ENCODE measurements at regions not wholly inside any gene's neighbourhood (a gene's known extent, or its start where the extent isn't known, plus 50 kb on each side); places are given as distances from the start of the nearest gene placed in this dataset.

GRCh38 chr2:524442-524841 is 152.8 kb downstream of the TMEM18 start:
- TF ChIP-seq, protein P1, sequence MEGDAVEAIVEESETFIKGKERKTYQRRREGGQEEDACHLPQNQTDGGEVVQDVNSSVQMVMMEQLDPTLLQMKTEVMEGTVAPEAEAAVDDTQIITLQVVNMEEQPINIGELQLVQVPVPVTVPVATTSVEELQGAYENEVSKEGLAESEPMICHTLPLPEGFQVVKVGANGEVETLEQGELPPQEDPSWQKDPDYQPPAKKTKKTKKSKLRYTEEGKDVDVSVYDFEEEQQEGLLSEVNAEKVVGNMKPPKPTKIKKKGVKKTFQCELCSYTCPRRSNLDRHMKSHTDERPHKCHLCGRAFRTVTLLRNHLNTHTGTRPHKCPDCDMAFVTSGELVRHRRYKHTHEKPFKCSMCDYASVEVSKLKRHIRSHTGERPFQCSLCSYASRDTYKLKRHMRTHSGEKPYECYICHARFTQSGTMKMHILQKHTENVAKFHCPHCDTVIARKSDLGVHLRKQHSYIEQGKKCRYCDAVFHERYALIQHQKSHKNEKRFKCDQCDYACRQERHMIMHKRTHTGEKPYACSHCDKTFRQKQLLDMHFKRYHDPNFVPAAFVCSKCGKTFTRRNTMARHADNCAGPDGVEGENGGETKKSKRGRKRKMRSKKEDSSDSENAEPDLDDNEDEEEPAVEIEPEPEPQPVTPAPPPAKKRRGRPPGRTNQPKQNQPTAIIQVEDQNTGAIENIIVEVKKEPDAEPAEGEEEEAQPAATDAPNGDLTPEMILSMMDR (IDR thresholded peaks at IDR 0.05; ENCODE audit: extremely low read depth in 1 of 2, insufficient read depth in 1 of 2, low read depth in 1 of 2, low read length in 2 of 2) = no peak
- TF ChIP-seq MYC (IDR thresholded peaks at IDR 0.05; ENCODE audit: low read depth, low read length) (no peak), FOS (IDR thresholded peaks at IDR 0.05; ENCODE audit: borderline replicate concordance, insufficient read depth, low read length) (no peak), POLR2A (IDR thresholded peaks at IDR 0.05; ENCODE audit: low read depth, low read length) (no peak), GATA2 (IDR thresholded peaks at IDR 0.05; ENCODE audit: insufficient read depth, insufficient read length, low read depth, low read length) (no peak), EZH2 (IDR thresholded peaks at IDR 0.05; ENCODE audit: borderline replicate concordance, low read depth, low read length, severe bottlenecking) (no peak), JUN (IDR thresholded peaks at IDR 0.05; ENCODE audit: borderline replicate concordance, insufficient read depth, insufficient read length, low read depth) (no peak), MAX (IDR thresholded peaks at IDR 0.05; ENCODE audit: insufficient read depth, insufficient read length) (no peak), POLR2AphosphoS5 (IDR thresholded peaks at IDR 0.05; ENCODE audit: insufficient read depth, low read depth, low read length) (no peak)
- ChIA-PET POLR2A (no interaction called here), CTCF (no interaction called here)
- H3K9me1 ChIP-seq (replicated peaks; ENCODE audit: control insufficient read depth, extremely low read depth, insufficient read depth, low read length) = no peaks in the 10 kb centered on the region
- no peak overlapping the region for H2AFZ ChIP-seq (ENCODE audit: low read depth, low read length)
- FAIRE-seq (no peak), DNase-seq (ENCODE audit: low read depth, low spot score) (no peak)
- no TSS peak for BruUV-seq (replicated peaks)
- H3K27me3 ChIP-seq (ENCODE audit: control insufficient read depth in 2 of 2, insufficient read depth in 2 of 2, low read length in 2 of 2) = no peaks in the 10 kb centered on the region
- no peaks in the 10 kb centered on the region for H3K36me3 ChIP-seq (ENCODE audit: control insufficient read depth in 2 of 2, extremely low read depth in 1 of 2, insufficient read depth in 2 of 2, low read length in 2 of 2)
- peaks cover 6% of the 10 kb centered on the region for H3K9me3 ChIP-seq (replicated peaks; ENCODE audit: control insufficient read depth, insufficient read depth, low read length)
- H3K27ac ChIP-seq (ENCODE audit: insufficient read depth, low read depth, low read length) = no peak overlapping the region
- no peak overlapping the region for H3K4me3 ChIP-seq (replicated peaks in 1 of 3; ENCODE audit: insufficient read depth in 1 of 3, low read depth in 1 of 3, low read length in 3 of 3)
- no peaks in the 10 kb centered on the region for H4K20me1 ChIP-seq (replicated peaks; ENCODE audit: control insufficient read depth, extremely low read depth, insufficient read depth, low read length)
- intact Hi-C loops (cut with micrococcal nuclease) (no loop called here), dilution Hi-C loops (cut with MboI; ENCODE audit: extremely low pct_ligation_motif_present, low sequenced_read_pairs) (no loop called here)
- H3K9ac ChIP-seq (replicated peaks; ENCODE audit: extremely low read depth, insufficient read depth, low read length) = no peak overlapping the region
- no peaks in the 10 kb centered on the region for H3K79me2 ChIP-seq (ENCODE audit: control insufficient read depth, insufficient read depth, low read length)
- H3K4me1 ChIP-seq (ENCODE audit: control insufficient read depth, extremely low read depth, insufficient read depth, low read length) = no peaks in the 10 kb centered on the region
- no peak overlapping the region for H3K4me2 ChIP-seq (ENCODE audit: insufficient read depth, low read length)

Measured in endothelial cell of umbilical vein (primary cell).